ENCODE measurements at regions not wholly inside any gene's neighbourhood (a gene's known extent, or its start where the extent isn't known, plus 50 kb on each side); places are given as distances from the start of the nearest gene placed in this dataset.

DNA sequence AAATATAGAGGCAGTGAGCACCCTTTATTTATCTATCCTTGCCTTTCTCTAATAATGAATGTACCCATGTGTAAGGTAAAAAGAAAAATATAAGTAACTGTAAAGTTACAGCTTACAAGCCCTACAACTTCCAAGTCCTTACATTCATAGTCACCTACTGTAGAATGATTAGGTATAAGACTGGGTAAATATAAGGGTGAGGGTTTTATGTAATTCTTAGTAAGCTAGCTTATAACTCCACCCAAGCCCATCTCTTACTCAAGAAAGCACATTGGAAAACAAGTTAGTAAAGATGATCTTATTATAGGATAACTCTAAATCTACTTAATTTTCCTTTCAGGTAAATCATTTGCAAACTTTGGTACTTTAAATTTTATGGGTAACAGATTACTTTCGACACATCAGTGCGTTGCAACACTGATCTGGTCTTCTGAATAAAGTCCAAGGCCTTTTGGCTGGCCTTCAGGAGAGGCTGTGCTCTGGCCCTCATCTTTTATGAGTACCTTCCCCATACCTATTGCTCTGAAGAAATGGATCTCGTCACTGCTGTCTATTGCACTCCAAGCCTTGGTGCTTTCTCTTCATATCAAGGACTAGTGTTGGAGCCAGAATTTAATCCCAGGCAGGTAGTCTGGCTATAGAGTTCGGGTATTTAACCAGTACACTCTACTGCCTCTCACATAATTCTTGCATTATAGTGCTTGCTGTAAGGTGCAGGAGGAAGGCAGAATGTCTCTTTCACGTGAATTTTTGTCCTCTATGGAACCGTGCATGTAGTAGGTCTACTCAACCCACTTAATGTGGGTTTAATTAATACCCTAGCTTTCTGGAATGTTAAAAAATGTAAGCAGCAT lies 443.6 kb upstream of the AR start:
- Mint-ChIP-seq H3K4me3 (no peak overlapping the region), H3K9me3 (peaks cover 7% of the 10 kb centered on the region), H3K27ac (peak overlapping the region in 1 of 3 experiments; percentile 27), H3K27me3 (ENCODE audit: low read depth) (no peaks in the 10 kb centered on the region), H3K36me3 (ENCODE audit: low read depth) (no peaks in the 10 kb centered on the region), H3K4me1 (no peaks in the 10 kb centered on the region)
- TF ChIP-seq, protein P1, sequence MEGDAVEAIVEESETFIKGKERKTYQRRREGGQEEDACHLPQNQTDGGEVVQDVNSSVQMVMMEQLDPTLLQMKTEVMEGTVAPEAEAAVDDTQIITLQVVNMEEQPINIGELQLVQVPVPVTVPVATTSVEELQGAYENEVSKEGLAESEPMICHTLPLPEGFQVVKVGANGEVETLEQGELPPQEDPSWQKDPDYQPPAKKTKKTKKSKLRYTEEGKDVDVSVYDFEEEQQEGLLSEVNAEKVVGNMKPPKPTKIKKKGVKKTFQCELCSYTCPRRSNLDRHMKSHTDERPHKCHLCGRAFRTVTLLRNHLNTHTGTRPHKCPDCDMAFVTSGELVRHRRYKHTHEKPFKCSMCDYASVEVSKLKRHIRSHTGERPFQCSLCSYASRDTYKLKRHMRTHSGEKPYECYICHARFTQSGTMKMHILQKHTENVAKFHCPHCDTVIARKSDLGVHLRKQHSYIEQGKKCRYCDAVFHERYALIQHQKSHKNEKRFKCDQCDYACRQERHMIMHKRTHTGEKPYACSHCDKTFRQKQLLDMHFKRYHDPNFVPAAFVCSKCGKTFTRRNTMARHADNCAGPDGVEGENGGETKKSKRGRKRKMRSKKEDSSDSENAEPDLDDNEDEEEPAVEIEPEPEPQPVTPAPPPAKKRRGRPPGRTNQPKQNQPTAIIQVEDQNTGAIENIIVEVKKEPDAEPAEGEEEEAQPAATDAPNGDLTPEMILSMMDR (IDR thresholded peaks at IDR 0.05; ENCODE audit: unreplicated experiment in 3 of 3) = no peak

DNA sequence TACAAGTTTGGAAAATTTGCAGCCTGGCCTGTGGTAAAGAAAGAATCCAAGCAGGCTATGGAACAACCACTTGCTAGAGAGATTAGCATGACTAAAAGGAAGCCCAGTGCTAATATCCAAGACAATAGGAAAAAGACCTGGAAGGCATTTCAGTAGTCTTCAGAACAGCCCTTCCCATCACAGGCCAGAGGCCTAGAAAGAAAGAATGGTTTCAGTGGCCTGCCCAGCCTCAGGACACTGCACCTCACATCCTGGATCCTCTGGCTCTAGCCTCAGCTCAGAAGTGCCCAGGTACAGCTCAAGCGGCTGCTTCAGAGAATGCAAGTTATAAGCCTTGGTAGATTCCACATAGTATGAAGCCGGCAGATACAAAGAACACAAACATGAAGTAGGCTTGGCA lies 449.8 kb upstream of the AR start:
- TF ChIP-seq, protein P1 (IDR thresholded peaks at IDR 0.05; ENCODE audit: unreplicated experiment in 3 of 3) = no peak
- H3K4me3 Mint-ChIP-seq = no peak overlapping the region
- H3K4me1 Mint-ChIP-seq = no peaks in the 10 kb centered on the region
- H3K27ac Mint-ChIP-seq = no peak overlapping the region
- no peaks in the 10 kb centered on the region for H3K36me3 Mint-ChIP-seq (ENCODE audit: low read depth)
- H3K27me3 Mint-ChIP-seq (ENCODE audit: low read depth) = no peaks in the 10 kb centered on the region
- H3K9me3 Mint-ChIP-seq = peaks cover 2% of the 10 kb centered on the region

DNA sequence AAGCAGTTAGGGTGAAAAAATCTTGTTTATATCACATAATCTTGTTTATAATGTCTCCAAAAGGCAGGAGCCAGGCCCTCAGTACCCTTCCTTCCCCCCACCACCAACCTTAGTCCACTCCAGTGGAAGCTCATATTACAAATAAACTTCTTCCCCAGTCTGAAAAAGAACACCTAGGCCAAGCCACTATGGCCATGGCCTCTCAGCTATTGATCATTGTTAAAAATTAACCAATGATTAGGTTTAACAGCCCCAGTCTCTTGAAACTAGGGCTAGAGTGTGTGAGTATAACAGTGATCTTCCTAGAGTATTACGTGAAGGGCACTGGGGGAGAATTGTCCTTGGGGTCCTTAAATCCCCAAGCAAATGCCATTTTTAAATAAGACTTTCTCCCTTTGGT lies 411.9 kb upstream of the EDA2R start:
- no peak overlapping the region for H3K27ac Mint-ChIP-seq
- no peaks in the 10 kb centered on the region for H3K27me3 Mint-ChIP-seq (ENCODE audit: low read depth)
- TF ChIP-seq, protein P1 (IDR thresholded peaks at IDR 0.05; ENCODE audit: unreplicated experiment in 3 of 3) = no peak
- H3K4me3 Mint-ChIP-seq = no peak overlapping the region
- no peaks in the 10 kb centered on the region for H3K36me3 Mint-ChIP-seq (ENCODE audit: low read depth)
- H3K4me1 Mint-ChIP-seq = no peaks in the 10 kb centered on the region
- H3K9me3 Mint-ChIP-seq = no peaks in the 10 kb centered on the region

DNA sequence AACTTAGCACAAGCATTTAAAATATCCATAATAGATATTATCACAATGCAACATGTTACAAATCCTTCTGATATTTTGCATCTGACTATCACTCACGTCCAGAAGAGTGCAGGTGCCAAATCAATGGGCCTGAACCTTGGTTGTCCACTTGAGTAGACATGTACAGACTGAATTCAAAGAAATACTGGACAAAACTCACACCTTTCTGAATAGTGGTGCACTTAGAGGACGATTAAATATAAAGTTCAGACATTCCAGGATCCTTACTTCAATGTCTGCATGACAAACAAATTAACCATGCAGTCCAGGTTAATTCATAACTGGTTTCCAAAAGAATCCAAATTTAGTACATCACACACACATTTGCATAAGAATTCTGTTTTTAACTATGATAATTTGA lies 406.0 kb upstream of the EDA2R start:
- Mint-ChIP-seq H3K27me3 (ENCODE audit: low read depth) (no peaks in the 10 kb centered on the region), H3K27ac (no peak overlapping the region), H3K36me3 (ENCODE audit: low read depth) (no peaks in the 10 kb centered on the region), H3K4me1 (no peaks in the 10 kb centered on the region), H3K4me3 (no peak overlapping the region), H3K9me3 (peaks cover 3% of the 10 kb centered on the region)
- TF ChIP-seq, protein P1 (IDR thresholded peaks at IDR 0.05; ENCODE audit: unreplicated experiment in 3 of 3) = no peak

DNA sequence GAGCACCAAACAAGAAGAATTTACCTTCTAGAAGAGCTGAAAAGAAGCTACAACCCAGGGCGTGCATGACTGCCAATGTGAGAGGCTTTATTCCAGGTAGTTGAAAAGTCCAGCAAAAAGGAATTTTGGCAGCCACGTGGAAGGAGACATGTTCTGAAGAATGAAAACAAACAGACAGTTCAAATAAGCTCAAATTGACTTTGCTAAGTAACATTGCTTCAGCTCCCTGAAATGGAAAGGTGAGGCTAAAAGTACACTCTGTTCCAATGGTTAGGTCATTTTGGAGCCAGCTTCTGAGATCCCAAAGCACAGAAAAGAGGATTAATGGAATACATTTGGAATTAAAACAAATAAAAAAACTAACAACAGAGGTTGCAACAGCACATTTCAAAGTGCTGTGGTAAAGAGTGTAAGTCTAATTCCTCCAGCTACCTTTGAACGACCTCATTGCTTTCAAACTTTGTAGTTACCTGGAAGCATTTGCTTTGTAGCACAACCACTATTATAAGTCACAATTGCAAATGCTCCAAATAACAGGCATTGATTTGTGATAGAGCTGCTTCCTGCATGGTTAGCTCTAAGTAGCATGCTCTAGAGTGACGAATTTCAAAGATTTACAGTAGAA lies 405.3 kb upstream of the EDA2R start:
- Mint-ChIP-seq H3K27me3 (ENCODE audit: low read depth) (no peaks in the 10 kb centered on the region), H3K9me3 (peaks cover 3% of the 10 kb centered on the region), H3K4me3 (no peak overlapping the region), H3K27ac (no peak overlapping the region), H3K4me1 (no peaks in the 10 kb centered on the region), H3K36me3 (ENCODE audit: low read depth) (no peaks in the 10 kb centered on the region)
- TF ChIP-seq, protein P1 (IDR thresholded peaks at IDR 0.05; ENCODE audit: unreplicated experiment in 3 of 3) = no peak
